ENCODE measurements at regions not wholly inside any gene's neighbourhood (a gene's known extent, or its start where the extent isn't known, plus 50 kb on each side); places are given as distances from the start of the nearest gene placed in this dataset.

GRCh38 chr5:72633649-72634048 lies 126.4 kb upstream of the ZNF366 start:
- TF ChIP-seq POLR2A (IDR thresholded peaks at IDR 0.05; ENCODE audit: control extremely low read depth in 1 of 2, low read depth in 2 of 2, low read length in 2 of 2) = no peak
- no peak for TF ChIP-seq EGR1 (IDR thresholded peaks at IDR 0.05; ENCODE audit: borderline replicate concordance, low read depth, low read length)
- no peak for TF ChIP-seq POLR2AphosphoS5 (IDR thresholded peaks at IDR 0.05; ENCODE audit: low read depth, low read length)
- no peak for TF ChIP-seq SP1 (IDR thresholded peaks at IDR 0.05; ENCODE audit: low read depth, low read length)

Measured in H1 (cell line).